NCI-H146 treated with DMSO at 0.1 percent for 48 hours (cell line): ENCODE measurements at regions not wholly inside any gene's neighbourhood (a gene's known extent, or its start where the extent isn't known, plus 50 kb on each side); places are given as distances from the start of the nearest gene placed in this dataset.

ENCODE experiments used
- DNase-seq: peaks from one replicate; lab custom pipeline; 2025; ENCODE audit not compliant: unreplicated experiment; lab: John Stamatoyannopoulos, UW

DNA sequence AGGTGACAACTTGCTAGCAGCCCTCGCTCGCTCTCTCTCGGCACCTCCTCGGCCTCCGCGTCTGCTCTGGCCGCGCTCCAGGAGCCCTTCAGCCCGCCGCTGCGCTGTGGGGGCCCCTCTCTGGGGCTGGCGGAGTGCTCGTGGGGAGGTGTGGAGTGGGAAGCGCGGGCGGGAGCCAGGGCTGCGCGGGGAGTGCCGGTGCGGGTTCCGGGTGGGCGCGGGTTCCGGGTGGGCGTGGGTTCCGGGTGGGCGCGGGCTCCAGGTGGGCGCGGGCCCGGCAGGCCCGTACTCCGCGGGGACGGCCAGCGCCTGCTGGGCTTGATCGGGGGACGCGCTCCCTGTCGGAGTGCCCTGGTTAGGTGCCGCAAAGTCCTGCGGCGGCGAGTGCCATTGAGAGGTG lies 384.3 kb downstream of the GPM6A start:
- no peak for DNase-seq

DNA sequence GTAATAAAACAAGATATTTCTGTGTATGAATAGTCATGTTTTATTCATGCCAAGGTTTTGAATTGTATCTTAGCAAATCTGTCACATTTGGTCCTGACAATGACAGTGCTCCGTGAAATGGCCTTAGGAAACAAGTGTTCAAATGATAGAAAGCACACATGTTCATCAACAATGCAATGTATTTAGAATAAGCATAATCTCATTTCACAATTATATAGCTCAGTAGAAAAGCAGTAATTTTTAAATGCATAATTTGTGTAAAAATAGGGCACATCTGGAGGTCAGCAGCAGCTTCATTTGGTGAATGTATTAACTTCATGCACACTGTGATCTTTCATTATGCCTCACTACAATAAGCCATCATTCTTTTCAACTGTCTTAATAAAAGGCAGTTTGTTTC lies 380.4 kb downstream of the GPM6A start:
- DNase-seq = no peak

GRCh38 chr4:175435381-175435783 lies 376.7 kb downstream of the GPM6A start:
- DNase-seq = no peak

- DNase-seq = no peak
These were observed 375.9 kb downstream of the GPM6A start for GRCh38 chr4:175436196-175436595.

GRCh38 chr4:175440786-175441185 lies 371.3 kb downstream of the GPM6A start:
- no peak for DNase-seq

GRCh38 chr4:175441256-175441655 lies 370.8 kb downstream of the GPM6A start:
- DNase-seq = no peak

DNA sequence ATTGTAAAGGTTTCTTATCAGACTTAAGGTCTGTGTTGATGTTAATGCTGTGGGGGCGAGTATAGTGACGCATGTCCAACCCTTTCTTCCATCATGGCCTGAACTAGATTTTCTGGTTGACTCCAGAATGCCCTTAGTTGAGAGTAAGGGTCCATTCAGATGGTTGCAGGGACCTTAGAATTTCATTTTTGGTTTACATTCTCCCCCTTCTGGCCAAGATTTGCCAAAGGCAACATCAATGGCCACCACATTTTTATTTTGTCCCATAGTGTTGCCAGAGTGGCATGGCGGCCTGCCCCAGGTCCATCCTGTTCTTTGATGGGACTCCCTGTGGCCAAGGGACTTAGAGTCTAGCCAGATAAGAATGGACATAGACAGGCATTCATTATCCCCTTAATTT lies 368.5 kb downstream of the GPM6A start:
- no peak for DNase-seq

DNA sequence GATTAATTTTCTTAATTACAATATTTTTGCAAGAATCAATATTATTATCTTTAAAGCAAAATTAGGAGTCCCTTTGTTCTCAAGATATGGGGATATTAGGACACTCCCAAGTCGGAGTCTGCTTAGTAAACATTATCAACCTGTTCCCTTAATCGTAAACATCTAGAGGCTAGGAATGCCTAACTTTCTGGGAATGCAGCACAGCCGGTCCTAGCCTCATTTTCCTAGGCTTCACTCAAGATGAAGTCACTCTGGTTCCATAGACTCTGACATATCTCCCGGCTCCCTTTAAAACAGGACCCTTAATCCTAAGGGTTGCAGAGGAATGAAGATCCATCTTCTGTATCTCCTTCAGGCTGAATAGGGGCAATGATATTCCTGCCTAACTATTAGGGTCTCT lies 367.6 kb downstream of the GPM6A start:
- DNase-seq = no peak

GRCh38 chr4:175447016-175447415 lies 365.0 kb downstream of the GPM6A start:
- no peak for DNase-seq

DNA sequence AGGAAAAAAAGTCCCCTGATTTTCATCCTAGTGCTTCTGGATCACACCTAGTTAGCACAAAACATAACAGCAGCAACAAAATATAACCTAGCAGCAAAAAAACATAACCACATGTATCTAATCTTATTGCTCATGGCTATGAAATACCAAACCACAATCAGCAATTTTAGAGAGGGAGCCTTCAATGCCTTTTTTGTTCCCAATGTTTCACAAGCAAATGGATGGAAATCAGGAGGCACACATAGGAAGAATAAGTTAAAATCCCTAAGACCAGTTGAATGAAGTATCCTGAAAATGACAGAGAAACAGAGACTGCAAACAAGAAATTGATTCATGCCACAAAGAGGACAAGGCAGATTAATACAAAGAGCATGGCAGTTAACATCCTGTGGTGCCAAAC lies 361.6 kb downstream of the GPM6A start:
- no peak for DNase-seq

GRCh38 chr4:175451238-175451965 lies 360.7 kb downstream of the GPM6A start:
- no peak for DNase-seq

- DNase-seq = no peak
These were observed 358.6 kb downstream of the GPM6A start for GRCh38 chr4:175453456-175453855.

- no peak for DNase-seq
These were observed 355.9 kb downstream of the GPM6A start for GRCh38 chr4:175456131-175456530.

GRCh38 chr4:175457956-175458355 lies 354.1 kb downstream of the GPM6A start:
- no peak for DNase-seq

DNA sequence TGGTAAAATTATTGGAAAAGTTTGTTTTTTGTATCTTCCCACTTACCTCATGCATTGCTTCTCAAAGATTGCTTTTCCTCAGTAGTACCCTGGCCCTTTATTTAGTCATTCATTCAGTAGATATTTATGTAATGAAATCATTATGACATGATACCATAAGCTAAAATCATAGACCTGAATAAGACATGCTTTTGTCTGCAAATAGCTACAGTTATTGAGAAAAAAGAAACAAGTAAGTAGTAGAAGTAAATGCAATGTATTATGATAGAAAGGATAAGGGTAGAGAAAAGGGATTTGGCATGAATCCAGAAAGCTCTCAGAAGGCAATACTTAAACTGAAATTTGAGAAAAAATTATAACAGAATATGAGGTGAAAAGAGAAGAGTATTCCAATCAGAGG lies 352.5 kb downstream of the GPM6A start:
- DNase-seq = no peak

GRCh38 chr4:175460414-175460813 lies 351.6 kb downstream of the GPM6A start:
- no peak for DNase-seq

DNA sequence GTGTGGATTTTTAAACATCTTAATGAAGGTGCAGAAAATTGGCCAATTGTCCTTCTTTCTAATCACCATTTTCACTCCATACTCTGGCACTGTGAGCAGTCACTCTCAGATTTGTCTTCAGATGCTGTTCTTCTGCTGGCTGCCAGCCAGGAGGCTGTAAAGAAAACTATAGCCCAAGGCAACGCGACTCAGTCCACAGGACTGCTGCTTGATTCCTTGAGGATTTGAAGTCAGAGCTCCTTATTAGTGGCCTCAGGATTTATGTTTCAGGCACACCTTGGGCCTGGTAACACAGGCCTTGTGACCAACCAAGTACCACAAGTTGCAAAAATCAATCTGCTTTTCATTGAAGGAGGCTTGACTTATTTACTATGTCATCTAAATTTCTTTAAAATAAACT lies 342.6 kb downstream of the GPM6A start:
- DNase-seq = no peak

DNA sequence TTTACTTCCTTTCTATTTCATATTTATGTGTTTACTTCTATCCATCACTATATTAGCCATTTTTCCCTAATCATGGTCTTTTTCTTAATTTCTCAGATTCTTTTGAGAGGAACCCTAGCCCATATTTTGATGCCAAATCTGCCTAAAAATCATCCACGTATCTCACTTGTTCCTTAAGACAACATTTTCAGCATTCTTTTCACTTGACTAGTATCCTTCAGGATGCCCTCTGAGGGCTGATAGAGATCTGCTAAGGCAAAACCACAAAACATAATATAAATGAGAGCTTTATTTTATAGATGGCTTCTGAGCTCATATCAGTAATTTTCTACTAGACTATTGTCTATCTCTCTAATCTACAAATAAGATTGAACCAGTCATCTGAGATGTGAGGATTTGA lies 341.9 kb downstream of the GPM6A start:
- DNase-seq = no peak

GRCh38 chr4:175480404-175480803 lies 331.7 kb downstream of the GPM6A start:
- DNase-seq = no peak

DNA sequence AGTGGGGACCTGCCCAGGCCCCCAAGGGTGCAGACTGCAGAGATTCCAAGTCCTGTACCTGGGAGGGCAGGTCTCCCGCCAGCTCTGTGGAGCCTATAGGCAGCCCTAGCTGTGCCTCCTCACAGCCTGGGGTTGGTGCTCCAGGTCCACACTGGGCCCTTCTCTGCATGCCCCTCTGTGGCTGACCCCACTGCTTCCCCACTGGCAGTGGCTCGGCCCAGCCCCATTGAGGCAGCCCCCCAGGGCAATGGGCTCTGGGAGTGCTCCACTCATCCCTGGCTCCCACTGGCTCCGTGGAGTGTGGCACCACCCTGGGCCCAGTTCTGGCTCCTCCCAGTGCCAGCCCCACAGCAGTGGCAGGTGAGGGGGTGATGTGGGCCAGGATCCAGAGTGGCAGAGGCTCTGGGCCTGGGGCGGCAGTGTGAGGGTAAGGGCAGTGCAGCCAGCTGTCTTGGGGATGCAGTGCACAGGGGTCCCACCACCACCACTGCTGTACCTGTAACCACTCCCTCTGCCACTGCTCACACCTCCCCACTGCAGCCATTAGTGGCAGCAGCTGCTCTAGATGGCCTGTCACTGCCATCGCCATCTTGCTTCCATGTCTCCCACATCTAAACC lies 312.2 kb downstream of the GPM6A start:
- DNase-seq = no peak

- DNase-seq = no peak
These were observed 307.7 kb downstream of the GPM6A start for GRCh38 chr4:175504318-175504717.

GRCh38 chr4:175509320-175509719 lies 302.7 kb downstream of the GPM6A start:
- DNase-seq = no peak

GRCh38 chr4:175511861-175512260 lies 300.2 kb downstream of the GPM6A start:
- no peak for DNase-seq
